HG03103 (cell line): ENCODE measurements at regions not wholly inside any gene's neighbourhood (a gene's known extent, or its start where the extent isn't known, plus 50 kb on each side); places are given as distances from the start of the nearest gene placed in this dataset.
"Not testable (repeated sequence)": the region's sequence is repeated elsewhere in the genome, so short reads cannot be mapped to it uniquely, and the experiment has no call there.

ENCODE experiments used
- ATAC-seq: cut with Tn5 transposase; IDR thresholded peaks from one replicate; pipeline ENCODE4 v1.9.1; 2021; ENCODE audit warnings: low read depth; ENCODE audit not compliant: unreplicated experiment

GRCh38 chr13:54658771-54659170, 1630.2 kb downstream of the OLFM4 start:
- no peak for ATAC-seq

DNA sequence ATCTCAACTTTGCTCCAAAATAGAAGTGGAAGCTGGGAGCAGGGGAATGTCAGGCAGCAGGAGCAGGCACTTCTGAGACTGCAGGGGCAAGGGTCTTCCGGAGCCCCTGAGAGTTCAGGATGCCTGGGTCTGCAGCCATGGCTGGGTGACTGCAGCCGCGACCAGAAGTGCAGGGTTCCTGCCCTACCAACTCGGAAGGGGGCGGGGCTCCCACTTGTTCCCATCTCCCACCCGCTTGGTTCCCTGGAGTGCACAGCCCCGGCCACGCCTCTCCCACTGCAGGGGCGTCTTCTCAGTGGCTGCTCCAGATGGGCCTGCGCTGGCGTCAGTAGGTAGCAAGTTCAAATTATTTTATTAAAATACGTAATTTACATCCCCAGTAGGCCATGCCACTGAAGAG, 1631.7 kb downstream of the OLFM4 start:
- no peak for ATAC-seq

- no peak for ATAC-seq
Observed at GRCh38 chr13:54676526-54677113, 1648.0 kb downstream of the OLFM4 start.

- no peak for ATAC-seq
Observed at GRCh38 chr13:54682184-54682583, 1653.6 kb downstream of the OLFM4 start.

DNA sequence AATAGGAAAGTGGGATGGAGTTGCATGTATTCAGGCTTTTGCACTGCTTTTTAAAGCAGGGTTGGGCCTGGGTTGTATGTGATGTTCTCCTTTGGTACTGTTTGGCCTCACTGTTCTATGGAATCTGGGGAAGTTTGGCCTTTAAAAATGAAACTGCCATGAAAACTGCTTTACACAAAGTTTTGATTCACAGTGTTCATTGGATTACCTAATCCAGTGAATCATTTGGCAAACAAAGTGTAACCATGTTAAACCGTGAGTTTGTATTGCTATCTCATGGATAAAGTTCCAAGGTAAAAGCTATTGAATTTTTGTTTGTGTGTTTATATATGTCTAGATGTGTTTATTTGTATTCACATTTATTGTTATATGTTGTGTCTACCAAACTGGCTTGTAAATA, 1658.6 kb downstream of the OLFM4 start:
- ATAC-seq: no peak

GRCh38 chr13:54699831-54700230, 1671.2 kb downstream of the OLFM4 start:
- no peak for ATAC-seq

- ATAC-seq: no peak
Observed at GRCh38 chr13:54705738-54706137, 1677.1 kb downstream of the OLFM4 start.

DNA sequence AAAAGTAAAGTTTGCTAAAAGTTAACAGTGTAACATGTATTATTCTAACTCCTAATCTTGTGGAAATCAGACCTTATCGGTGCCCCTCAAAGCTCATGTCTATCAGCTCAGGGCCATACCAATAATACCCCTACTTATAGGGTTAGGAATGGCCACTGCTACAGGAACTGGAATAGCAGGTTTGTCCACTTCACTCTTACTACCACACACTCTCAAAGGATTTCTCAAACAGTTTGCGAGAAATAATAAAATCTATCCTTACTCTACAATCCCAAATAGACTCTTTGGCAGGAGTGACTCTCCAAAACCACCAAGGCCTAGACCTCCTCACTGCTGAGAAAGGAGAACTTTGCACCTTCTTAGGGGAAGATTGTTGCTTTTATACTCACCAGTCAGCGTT, 1677.7 kb downstream of the OLFM4 start:
- no peak for ATAC-seq

DNA sequence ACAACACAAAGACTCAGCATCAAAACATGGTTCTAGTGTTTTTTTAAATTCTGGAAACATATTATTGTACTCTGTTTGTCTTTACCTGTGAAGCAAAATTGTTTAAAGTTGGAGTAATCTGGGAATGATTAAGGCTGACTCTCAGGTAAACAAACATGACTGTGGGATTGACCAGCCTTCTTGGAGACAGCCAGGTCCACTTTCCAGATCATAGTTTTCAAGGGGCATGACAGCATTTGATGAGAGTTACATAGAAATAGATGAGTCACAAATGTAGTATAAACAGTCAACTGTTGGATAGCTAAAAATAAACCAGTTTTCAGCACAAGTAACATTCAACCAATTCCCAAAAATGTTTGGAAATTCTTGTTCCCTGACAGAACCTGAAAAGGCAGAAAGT, 1680.9 kb downstream of the OLFM4 start:
- no peak for ATAC-seq

DNA sequence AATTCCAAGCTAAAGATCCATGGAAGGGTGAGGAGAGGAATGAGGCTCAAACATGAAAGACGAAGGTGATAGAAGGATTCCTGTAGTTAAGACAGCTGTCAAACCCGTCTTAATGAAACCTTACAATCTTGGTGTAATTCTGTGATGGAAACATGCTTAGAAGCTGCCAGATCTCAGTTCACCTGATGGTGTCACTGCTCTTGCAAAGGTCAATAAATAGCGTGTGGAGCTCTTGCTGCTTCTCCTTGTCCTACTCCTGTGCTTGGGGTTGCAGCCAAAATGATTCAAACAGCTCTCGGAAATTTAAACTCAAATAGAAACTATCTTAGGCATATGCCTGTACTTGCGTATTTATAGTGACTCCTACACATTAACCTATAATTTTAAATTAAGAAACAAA, 1705.0 kb downstream of the OLFM4 start:
- ATAC-seq: no peak

GRCh38 chr13:54737211-54737610, 1708.6 kb downstream of the OLFM4 start:
- ATAC-seq: not testable (repeated sequence)

- ATAC-seq: no peak
Observed at GRCh38 chr13:54742984-54743383, 1714.4 kb downstream of the OLFM4 start.

GRCh38 chr13:54744747-54745146, 1716.1 kb downstream of the OLFM4 start:
- ATAC-seq: no peak

DNA sequence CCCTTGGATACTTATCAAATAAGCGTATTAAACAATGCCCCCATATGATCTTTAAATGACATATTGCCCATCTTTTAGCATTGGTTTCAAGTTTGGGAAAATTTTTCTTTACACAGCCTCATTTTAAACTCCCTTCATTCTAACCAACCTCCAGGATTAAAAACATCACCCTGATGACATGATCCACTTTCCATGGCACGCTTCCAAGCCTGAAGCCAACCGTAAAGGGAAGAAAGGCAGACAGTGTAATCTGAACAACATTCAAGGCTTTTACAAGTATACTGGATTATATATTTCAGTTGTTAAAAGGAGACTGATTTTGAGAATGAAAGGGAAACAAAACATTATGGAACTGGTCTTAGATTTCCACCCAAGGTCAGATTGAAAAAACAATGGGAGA, 1721.9 kb downstream of the OLFM4 start:
- no peak for ATAC-seq

DNA sequence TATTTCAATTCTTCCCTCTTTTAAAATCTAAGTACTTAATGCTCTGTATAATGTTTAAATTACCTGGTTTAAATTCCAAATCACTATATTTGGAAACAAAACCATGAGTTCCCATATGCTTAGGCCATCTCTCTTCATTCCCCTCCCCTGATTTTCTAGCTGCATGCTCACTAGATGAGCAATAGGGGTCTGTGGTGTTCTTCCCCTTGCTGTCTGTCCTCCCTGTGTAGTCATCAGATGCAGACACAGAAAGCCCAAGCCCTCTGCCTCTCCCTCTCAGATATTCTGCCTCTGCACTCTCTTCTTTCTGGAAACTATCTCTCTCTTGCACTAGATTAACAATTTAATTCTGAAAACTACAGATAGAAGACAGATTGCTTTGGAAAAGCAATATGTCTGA, 1730.2 kb downstream of the OLFM4 start:
- ATAC-seq: no peak

DNA sequence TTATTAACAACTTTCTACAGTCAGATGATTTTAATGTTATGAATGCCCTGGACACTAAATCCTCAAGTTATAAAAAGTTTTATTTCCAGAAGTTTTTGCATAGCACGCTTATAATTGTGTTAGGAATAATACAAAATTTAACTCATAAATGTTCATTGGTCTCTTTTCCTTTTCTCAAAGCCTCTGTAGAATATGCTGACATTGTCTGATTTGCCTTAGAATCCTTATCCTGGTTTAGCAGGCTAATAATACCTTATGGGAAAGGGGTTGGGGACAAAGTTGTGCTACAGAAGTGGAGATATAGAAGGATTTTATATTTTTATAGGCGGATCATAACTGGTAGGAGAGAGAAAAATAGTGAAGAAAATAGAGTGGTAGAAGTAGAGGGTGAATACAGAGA, 1739.6 kb downstream of the OLFM4 start:
- ATAC-seq: no peak

DNA sequence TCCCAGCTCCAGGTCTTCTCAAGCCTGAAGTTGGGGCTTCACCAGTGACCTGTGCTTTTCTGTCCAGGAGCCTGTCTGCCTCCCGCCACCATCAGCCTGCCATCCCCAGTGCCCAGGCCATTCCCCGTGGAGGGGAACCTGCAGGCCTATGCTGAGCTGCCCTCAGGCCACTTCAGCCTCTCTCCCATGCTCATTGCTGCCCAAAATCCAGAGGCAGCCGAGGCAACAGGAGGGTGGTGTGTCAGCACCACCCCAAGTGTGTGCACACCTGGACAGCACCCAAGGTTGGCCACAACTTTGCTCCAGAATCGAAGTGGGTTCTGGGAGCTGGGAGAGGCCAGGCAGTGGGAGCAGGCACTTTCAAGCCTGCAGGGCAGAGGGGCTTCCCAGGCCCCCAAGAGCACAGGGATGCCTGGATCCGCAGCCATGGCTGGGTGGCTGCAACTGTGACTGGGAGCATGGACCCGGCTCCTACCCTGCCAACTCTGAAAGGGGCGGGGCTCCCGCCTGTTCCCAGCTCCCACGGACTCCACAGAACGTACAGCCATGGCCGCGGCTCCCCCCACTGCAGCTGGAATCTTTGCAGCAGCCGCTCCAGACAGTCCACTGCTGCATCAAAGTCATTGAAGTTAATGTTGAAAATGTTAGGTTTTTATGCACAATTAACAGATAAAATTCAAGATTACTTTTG, 1747.0 kb downstream of the OLFM4 start:
- no peak for ATAC-seq

DNA sequence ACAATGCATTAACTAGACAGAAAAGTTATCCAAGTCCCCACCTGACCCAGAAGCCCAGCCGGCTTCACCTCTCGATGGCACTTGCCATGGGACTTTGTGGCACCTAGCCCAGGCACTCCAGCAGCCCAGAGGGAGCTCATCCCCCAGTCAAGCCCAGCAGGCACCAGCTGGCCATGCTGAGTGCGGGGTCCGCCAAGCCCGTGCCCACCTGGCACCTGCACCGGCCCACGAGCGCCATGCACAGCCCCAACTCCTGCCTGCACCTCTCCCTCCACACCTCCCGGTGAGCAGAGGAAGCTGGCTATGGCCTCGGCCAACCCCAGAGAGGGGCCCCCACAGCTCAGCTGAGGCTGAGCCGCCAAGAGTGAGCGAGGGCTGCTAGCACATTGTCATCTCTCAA, 1759.1 kb downstream of the OLFM4 start:
- no peak for ATAC-seq

GRCh38 chr13:54799621-54800226, 1771.1 kb downstream of the OLFM4 start:
- no peak for ATAC-seq

DNA sequence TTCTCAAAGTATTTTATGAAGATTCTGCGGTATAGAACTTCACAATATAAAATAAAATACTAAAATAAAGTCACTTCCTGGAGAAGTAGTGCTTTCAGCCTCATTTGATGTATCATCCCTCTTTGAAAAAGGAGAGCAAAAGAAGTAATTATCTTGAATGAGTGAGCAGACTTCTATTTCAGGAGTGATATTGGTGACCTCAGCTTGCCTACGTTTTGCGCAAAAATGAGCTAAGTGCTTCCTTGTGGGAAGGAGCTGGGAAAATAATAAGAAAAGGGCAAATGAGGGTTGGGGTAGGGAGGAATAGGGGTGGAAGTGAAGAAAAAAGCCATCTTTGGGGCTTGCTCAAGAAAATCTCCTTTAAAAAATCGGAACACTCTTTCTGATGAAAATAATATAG, 1773.6 kb downstream of the OLFM4 start:
- no peak for ATAC-seq

GRCh38 chr13:54805743-54806142, 1777.1 kb downstream of the OLFM4 start:
- ATAC-seq: no peak

DNA sequence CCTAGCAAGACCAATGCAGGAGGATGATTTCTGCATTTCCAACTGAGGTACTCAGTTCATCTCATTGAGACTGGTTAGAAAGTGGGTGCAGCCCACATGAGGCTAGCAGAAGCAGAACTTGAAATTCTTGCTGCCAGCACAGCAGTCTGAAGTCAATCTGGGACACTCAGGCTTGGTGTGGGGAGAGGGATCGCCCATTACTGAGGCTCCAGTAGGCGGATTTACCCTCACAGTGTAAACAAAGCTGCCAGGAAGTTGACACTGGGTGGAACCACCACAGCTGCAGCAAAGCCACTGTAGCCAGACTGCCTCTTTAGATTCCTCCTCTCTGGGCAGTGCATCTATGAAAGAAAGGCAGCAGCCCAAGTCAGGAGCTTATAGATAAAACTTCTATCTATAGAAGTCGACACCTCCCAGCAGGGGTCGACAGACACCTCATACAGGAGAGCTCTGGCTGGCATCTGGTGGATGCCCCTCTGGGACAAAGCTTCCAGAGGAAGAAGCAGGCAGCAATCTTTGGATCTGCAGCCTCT, 1793.4 kb downstream of the OLFM4 start:
- ATAC-seq: not testable (repeated sequence)
